IPS-20b (cell line): ENCODE measurements at regions not wholly inside any gene's neighbourhood (a gene's known extent, or its start where the extent isn't known, plus 50 kb on each side); places are given as distances from the start of the nearest gene placed in this dataset.

ENCODE experiments used
- H3K27ac ChIP-seq: one replicate; pipeline ENCODE4 v1.5.1; 2013; ENCODE audit warnings: low read length
- H3K27me3 ChIP-seq: 2 replicates; pipeline ENCODE4 v1.6.1; 2013; ENCODE audit warnings: mild to moderate bottlenecking, low read length, inconsistent platforms; ENCODE audit not compliant: insufficient read depth
- H3K36me3 ChIP-seq: 2 replicates; pipeline ENCODE4 v1.6.1; 2013; ENCODE audit warnings: low read depth, mild to moderate bottlenecking, inconsistent platforms, low read length, moderate library complexity; ENCODE audit not compliant: insufficient read depth
- H3K4me1 ChIP-seq: 2 replicates; pipeline ENCODE4 v1.6.1; 2013; ENCODE audit warnings: mild to moderate bottlenecking, control low read depth, inconsistent platforms, low read length, moderate library complexity; ENCODE audit not compliant: insufficient read depth
- H3K4me3 ChIP-seq: 2 replicates; pipeline ENCODE4 v1.5.1; 2013; ENCODE audit warnings: mild to moderate bottlenecking, low read length, inconsistent platforms
- H3K9ac ChIP-seq: 2 replicates; pipeline ENCODE4 v1.6.1; 2013; ENCODE audit warnings: low read depth, mild to moderate bottlenecking, inconsistent platforms, low read length, moderate library complexity
- H3K9me3 ChIP-seq: 2 replicates; pipeline ENCODE4 v1.6.1; 2013; ENCODE audit warnings: mild to moderate bottlenecking, low read depth, low read length, inconsistent platforms; ENCODE audit not compliant: insufficient read depth

GRCh38 chr18:41131050-41131449, 824.0 kb upstream of the PIK3C3 start:
- H3K4me3 ChIP-seq = no peak overlapping the region
- no peaks in the 10 kb centered on the region for H3K27me3 ChIP-seq
- no peaks in the 10 kb centered on the region for H3K9me3 ChIP-seq
- H3K4me1 ChIP-seq = no peaks in the 10 kb centered on the region
- H3K27ac ChIP-seq = no peak overlapping the region
- no peak overlapping the region for H3K9ac ChIP-seq
- no peaks in the 10 kb centered on the region for H3K36me3 ChIP-seq

- Histone ChIP-seq H3K27ac (no peak overlapping the region), H3K4me3 (no peak overlapping the region)
Measured at GRCh38 chr18:41128545-41128944, 826.5 kb upstream of the PIK3C3 start.

GRCh38 chr18:41128126-41128525, 826.9 kb upstream of the PIK3C3 start:
- no peak overlapping the region for H3K27ac ChIP-seq
- H3K9me3 ChIP-seq = no peaks in the 10 kb centered on the region
- no peaks in the 10 kb centered on the region for H3K36me3 ChIP-seq
- H3K27me3 ChIP-seq = no peaks in the 10 kb centered on the region
- H3K4me3 ChIP-seq = no peak overlapping the region
- H3K9ac ChIP-seq = no peak overlapping the region
- H3K4me1 ChIP-seq = no peaks in the 10 kb centered on the region

More at GRCh38 chr18:41128545-41128944, 826.5 kb upstream of the PIK3C3 start:
- no peaks in the 10 kb centered on the region for H3K9me3 ChIP-seq
- no peaks in the 10 kb centered on the region for H3K27me3 ChIP-seq
- H3K36me3 ChIP-seq = no peaks in the 10 kb centered on the region
- no peak overlapping the region for H3K9ac ChIP-seq
- no peaks in the 10 kb centered on the region for H3K4me1 ChIP-seq

- no peak overlapping the region for H3K4me3 ChIP-seq
- H3K27me3 ChIP-seq = no peaks in the 10 kb centered on the region
- H3K9me3 ChIP-seq = no peaks in the 10 kb centered on the region
- H3K4me1 ChIP-seq = no peaks in the 10 kb centered on the region
- H3K9ac ChIP-seq = no peak overlapping the region
- no peaks in the 10 kb centered on the region for H3K36me3 ChIP-seq
- H3K27ac ChIP-seq = no peak overlapping the region
Measured at GRCh38 chr18:41126541-41127235, 828.3 kb upstream of the PIK3C3 start.

GRCh38 chr18:41121116-41121826, 833.8 kb upstream of the PIK3C3 start:
- H3K9me3 ChIP-seq = no peaks in the 10 kb centered on the region
- H3K4me1 ChIP-seq = no peaks in the 10 kb centered on the region
- H3K27ac ChIP-seq = no peak overlapping the region
- no peak overlapping the region for H3K4me3 ChIP-seq
- no peak overlapping the region for H3K9ac ChIP-seq
- no peaks in the 10 kb centered on the region for H3K36me3 ChIP-seq
- H3K27me3 ChIP-seq = no peaks in the 10 kb centered on the region

- no peak overlapping the region for H3K27ac ChIP-seq
- H3K36me3 ChIP-seq = no peaks in the 10 kb centered on the region
- no peaks in the 10 kb centered on the region for H3K4me1 ChIP-seq
- no peak overlapping the region for H3K9ac ChIP-seq
- no peaks in the 10 kb centered on the region for H3K27me3 ChIP-seq
- H3K4me3 ChIP-seq = no peak overlapping the region
- no peaks in the 10 kb centered on the region for H3K9me3 ChIP-seq
Measured at GRCh38 chr18:41119031-41119430, 836.0 kb upstream of the PIK3C3 start.

- Histone ChIP-seq H3K4me1 (no peaks in the 10 kb centered on the region), H3K9me3 (no peaks in the 10 kb centered on the region), H3K36me3 (no peaks in the 10 kb centered on the region), H3K9ac (no peak overlapping the region), H3K27me3 (no peaks in the 10 kb centered on the region), H3K27ac (no peak overlapping the region), H3K4me3 (no peak overlapping the region)
Measured at GRCh38 chr18:41113885-41114482, 841.0 kb upstream of the PIK3C3 start.

- no peaks in the 10 kb centered on the region for H3K4me1 ChIP-seq
- H3K4me3 ChIP-seq = no peak overlapping the region
- H3K27ac ChIP-seq = no peak overlapping the region
- H3K36me3 ChIP-seq = no peaks in the 10 kb centered on the region
- H3K9me3 ChIP-seq = no peaks in the 10 kb centered on the region
- no peak overlapping the region for H3K9ac ChIP-seq
- no peaks in the 10 kb centered on the region for H3K27me3 ChIP-seq
Measured at GRCh38 chr18:41099451-41099850, 855.6 kb upstream of the PIK3C3 start.

- Histone ChIP-seq H3K9me3 (no peaks in the 10 kb centered on the region), H3K4me1 (no peaks in the 10 kb centered on the region), H3K27ac (no peak overlapping the region), H3K36me3 (no peaks in the 10 kb centered on the region), H3K9ac (no peak overlapping the region), H3K27me3 (no peaks in the 10 kb centered on the region), H3K4me3 (no peak overlapping the region)
Measured at GRCh38 chr18:41096504-41096903, 858.5 kb upstream of the PIK3C3 start.

GRCh38 chr18:41077076-41077475, 878.0 kb upstream of the PIK3C3 start:
- H3K4me3 ChIP-seq = no peak overlapping the region
- no peak overlapping the region for H3K27ac ChIP-seq
- no peaks in the 10 kb centered on the region for H3K9me3 ChIP-seq
- no peak overlapping the region for H3K9ac ChIP-seq
- H3K4me1 ChIP-seq = no peaks in the 10 kb centered on the region
- no peaks in the 10 kb centered on the region for H3K27me3 ChIP-seq
- H3K36me3 ChIP-seq = no peaks in the 10 kb centered on the region

GRCh38 chr18:41075212-41075611, 879.8 kb upstream of the PIK3C3 start:
- Histone ChIP-seq H3K27ac (no peak overlapping the region), H3K9ac (no peak overlapping the region), H3K4me1 (no peaks in the 10 kb centered on the region), H3K27me3 (no peaks in the 10 kb centered on the region), H3K4me3 (no peak overlapping the region), H3K9me3 (no peaks in the 10 kb centered on the region), H3K36me3 (no peaks in the 10 kb centered on the region)

GRCh38 chr18:41073372-41073954, 881.6 kb upstream of the PIK3C3 start:
- Histone ChIP-seq H3K4me1 (no peaks in the 10 kb centered on the region), H3K4me3 (no peak overlapping the region), H3K27ac (no peak overlapping the region), H3K36me3 (no peaks in the 10 kb centered on the region), H3K9ac (no peak overlapping the region), H3K9me3 (no peaks in the 10 kb centered on the region), H3K27me3 (no peaks in the 10 kb centered on the region)
